DOHH2 (cell line): ENCODE measurements at regions not wholly inside any gene's neighbourhood (a gene's known extent, or its start where the extent isn't known, plus 50 kb on each side); places are given as distances from the start of the nearest gene placed in this dataset.

Experiments
- EZH2phosphoT487 ChIP-seq: fragments of 200-600 bp; sonication (generic); IDR thresholded peaks from 2 replicates; pipeline ENCODE4 v1.6.1; 2017; ENCODE audit warnings: borderline replicate concordance, mild to moderate bottlenecking, antibody characterized with exemption, low read length, moderate library complexity, mixed read lengths
- TF ChIP-seq, protein P1 (sequence below): fragments of 200-600 bp; sonication (generic); IDR thresholded peaks from one replicate; pipeline ENCODE4 v1.5.1; 2014; ENCODE audit warnings: antibody characterized with exemption, mild to moderate bottlenecking, low read depth, low read length; ENCODE audit not compliant: poor library complexity, severe bottlenecking

DNA sequence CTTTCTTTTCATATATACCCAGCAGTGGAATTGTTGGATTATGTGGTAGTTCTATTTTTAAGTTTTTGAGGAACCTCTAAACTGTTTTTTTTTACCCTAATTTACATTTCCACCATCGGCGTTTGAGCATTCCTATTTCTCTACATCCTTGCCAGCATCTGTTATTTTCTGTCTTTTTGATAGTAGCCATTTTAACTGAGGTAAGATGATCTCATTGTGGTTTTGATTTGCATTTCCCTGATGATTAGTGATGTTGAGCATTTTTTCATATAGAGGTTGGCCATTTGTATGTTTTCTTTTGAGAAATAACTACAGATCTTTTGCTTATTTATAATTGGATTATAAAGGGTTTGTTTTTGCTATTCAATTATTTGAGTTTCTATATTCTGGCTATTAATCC lies 71.7 kb upstream of the TNC start:
- TF ChIP-seq, protein P1, sequence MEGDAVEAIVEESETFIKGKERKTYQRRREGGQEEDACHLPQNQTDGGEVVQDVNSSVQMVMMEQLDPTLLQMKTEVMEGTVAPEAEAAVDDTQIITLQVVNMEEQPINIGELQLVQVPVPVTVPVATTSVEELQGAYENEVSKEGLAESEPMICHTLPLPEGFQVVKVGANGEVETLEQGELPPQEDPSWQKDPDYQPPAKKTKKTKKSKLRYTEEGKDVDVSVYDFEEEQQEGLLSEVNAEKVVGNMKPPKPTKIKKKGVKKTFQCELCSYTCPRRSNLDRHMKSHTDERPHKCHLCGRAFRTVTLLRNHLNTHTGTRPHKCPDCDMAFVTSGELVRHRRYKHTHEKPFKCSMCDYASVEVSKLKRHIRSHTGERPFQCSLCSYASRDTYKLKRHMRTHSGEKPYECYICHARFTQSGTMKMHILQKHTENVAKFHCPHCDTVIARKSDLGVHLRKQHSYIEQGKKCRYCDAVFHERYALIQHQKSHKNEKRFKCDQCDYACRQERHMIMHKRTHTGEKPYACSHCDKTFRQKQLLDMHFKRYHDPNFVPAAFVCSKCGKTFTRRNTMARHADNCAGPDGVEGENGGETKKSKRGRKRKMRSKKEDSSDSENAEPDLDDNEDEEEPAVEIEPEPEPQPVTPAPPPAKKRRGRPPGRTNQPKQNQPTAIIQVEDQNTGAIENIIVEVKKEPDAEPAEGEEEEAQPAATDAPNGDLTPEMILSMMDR: no peak
- no peak for TF ChIP-seq EZH2phosphoT487
